ENCODE measurements at regions not wholly inside any gene's neighbourhood (a gene's known extent, or its start where the extent isn't known, plus 50 kb on each side); places are given as distances from the start of the nearest gene placed in this dataset.

DNA sequence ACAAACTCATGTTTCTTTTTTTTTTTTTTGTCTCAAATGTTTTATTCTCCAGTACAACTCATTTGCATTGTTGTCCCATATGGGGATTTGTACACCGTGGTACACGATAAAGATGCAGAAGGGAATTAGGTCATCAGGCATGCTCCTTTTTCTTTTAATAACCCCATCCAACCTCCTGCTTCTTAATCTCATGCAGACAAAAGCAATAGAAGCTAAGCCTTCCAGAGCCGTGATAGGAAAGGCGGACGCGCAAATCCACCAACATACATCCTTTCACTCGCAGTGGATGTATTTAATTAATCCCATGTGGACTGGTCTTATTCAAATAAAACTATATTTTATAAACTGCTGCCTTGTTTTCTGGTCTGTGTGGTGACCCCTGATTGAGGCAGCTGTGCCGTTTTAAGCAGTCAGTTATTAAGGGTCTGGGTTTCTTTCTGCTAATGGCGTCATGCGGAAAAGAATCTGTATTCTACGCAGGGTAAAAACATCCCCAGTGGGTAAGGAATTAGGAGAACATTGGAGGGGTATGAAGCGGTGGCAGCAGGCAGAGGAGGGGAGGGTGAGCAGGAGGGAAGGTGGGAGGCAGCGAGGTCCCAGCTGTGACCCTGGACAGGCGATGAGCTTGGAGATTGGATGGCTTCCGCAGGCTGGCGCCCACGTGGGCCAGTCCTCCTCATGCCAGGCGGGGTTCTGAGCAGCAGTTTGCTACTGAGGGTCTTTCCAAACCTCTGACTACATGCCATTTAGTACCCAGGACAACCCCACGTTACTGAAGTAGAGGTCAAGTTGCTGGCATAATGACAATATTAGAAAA, 172.8 kb downstream of the LINC00237 start:
- no peak for DNase-seq (ENCODE audit: low spot score)

DNA sequence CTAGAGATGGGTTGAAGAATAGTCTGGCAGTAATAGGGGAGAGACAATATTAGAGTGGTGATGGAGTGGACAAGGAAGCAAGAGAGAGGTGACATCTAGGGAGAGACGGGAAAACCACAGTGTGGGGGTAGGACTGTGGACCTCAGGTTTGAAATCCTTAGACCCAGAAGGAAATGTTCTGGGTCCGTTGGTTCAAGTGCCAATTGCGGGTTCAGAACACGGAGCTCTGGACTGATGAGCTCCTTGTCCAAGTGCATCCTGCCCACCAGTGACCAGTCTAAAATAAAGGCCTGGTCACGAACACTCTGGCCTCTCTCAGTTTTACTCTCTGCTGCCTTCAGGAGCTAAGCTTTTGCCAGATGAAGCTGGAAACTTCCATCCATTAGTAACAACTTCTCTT, 174.0 kb downstream of the LINC00237 start:
- DNase-seq (ENCODE audit: low spot score), result no peak

DNA sequence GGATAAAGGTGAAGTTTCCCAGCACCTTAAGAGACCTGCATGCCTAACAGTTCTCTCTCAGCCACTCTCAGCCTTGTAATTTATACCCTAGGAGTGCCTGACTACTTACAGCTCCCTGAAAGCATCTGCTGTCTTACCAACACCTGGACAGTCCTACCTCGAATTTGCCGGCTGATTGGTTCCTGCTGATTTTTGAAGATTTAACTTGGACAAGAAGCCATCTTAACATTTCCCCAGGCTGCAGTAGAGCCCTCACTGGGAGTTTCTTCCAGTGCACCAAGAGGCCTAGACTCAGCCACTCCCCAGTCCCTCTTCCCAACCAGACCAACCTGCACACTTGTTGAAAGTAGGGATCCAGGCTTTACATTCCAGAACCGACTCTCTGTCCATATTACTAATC, 174.5 kb downstream of the LINC00237 start:
- DNase-seq (ENCODE audit: low spot score), result no peak

DNA sequence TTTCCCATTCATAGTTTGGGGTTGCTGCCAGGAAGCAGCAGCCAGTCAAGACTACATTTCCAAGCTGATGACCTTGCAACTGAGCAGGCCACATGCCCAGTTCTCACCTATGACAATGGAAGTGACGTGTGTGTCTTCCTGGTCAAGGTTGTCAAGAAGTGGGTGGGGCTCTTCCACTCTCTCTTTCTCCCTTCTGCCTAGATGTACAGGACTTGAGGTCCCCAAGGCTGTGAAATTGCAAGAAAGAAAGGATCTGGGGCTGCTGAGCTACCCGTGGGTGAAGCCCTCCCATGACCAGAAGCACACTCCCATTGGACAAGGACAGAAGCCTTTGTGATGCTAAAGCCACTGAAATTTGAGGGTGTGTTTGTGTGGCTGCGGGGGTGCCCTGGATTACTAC, 175.1 kb downstream of the LINC00237 start:
- no peak for DNase-seq (ENCODE audit: low spot score)

DNA sequence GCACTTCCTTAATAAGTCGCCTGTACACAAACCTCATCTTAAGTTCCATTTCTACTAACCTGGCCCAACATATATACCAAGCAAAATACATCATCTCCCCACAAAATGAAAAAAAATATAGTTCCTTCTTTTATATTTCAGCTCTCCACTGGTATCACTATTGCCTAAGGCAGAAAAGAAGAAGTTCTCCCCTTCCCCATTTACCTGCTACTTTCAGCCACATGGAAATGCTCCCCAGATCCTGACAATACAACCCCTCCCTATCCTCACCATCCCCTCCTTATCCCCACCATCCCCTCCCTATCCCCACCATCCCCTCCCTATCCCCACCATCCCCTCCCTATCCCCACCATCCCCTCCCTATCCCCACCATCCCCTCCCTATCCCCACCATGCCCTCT, 175.7 kb downstream of the LINC00237 start:
- no peak for DNase-seq (ENCODE audit: low spot score)

DNA sequence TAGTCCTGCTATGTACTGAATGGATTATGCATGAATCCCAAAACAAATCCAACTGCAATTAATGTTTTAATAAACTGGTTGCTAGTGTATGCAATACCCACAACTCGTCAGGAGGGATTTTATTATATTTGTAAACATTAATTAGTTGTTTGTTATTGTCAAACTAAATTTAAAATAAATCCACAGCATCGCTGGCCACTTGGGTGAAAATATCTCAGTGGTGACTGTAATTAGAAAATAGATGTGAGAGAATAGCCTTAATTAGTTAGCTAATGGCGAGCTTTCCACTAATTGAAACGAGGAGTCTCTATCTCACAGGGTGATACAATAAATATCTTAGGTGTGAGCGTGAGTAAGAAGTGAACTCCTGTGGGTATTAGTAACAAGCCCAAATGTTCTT, 176.8 kb downstream of the LINC00237 start:
- DNase-seq (ENCODE audit: low spot score), result no peak

DNA sequence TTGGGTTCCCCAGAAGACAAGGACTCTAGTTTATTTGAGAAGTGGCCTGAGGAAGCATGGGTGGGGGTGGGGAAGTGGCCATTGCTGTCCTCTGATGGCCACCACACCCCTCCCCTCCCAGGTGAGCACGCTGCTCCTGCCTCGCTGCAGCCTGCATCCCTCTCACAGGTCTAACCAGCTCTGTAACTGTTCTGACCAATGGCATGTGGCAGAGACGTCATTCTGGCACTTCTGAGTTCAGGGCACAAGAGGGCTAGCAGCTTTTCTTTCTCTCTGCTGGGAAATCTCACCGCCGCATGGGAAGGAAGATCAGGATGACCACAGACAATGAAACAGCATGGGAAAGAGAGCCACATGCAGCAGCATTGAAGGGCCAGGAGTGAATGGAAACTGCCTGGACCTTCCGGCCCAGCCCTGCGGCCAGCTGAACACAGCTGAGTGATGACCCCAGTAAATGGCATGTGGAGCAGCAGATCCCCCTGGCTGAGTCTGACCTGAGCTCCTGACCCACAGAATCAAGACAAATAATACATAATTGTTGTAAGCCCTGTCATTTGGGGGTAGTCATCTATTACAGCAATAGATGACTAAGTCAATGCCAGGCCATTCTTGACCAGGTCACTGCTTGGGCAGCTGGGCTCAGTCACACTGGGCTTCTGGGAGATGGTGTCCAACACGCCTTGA, 179.8 kb downstream of the LINC00237 start:
- DNase-seq (ENCODE audit: low spot score), result no peak

DNA sequence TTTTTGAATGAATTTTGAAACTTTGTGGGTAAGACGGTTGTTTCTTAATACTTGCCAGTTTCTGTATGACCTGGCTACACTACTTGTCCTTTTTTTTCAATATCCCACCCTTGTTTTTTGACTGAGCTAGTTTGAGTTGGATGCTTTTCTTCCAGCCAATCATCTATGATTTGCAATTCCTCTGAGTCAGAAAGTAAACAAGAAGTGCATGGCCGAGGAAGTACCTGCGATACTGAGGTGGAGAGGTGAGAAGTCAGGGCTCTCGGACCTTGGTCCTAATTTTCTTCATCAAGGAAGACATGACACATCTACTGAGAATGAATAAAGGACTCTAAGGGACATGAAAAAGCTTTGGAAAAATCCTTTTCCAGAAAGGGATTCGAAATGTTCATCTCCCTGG, 185.7 kb downstream of the LINC00237 start:
- DNase-seq (ENCODE audit: low spot score), result no peak

DNA sequence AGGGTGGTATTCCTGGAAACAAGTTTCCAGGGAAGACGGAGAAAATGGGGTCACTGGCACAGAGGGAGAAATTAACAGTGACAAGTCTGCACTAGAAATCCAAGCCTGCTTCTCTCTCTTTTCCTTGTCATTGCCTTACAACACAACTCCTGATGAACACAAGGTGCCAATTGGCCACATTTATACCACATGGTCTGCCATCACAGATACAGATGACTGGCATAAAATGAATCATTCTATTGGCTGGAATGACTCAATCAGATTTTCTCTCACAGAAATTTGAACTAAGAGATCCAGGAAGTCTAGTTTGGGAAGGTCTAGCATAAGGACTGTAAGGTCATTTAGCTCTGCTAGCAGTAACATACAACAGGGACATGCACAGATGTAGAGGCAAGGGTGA, 190.3 kb downstream of the LINC00237 start:
- DNase-seq (ENCODE audit: low spot score), result no peak

DNA sequence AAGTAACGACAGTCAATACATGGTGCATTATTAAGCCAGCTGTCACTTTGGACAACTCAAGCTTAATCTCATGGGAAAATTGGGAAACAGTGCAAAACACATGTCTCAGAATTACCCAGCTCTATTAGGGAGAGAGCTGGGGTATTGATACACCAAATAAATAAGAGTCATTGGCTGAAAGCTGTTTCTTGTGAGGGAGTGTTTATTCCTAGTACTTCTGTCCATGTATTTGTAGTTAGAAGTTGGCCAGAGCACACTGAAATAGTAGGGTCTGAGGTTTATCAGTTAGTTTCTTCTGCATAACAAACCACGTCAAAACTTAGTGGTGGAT, 192.0 kb upstream of the RALGAPA2 start:
- no peak for DNase-seq (ENCODE audit: low spot score)

DNA sequence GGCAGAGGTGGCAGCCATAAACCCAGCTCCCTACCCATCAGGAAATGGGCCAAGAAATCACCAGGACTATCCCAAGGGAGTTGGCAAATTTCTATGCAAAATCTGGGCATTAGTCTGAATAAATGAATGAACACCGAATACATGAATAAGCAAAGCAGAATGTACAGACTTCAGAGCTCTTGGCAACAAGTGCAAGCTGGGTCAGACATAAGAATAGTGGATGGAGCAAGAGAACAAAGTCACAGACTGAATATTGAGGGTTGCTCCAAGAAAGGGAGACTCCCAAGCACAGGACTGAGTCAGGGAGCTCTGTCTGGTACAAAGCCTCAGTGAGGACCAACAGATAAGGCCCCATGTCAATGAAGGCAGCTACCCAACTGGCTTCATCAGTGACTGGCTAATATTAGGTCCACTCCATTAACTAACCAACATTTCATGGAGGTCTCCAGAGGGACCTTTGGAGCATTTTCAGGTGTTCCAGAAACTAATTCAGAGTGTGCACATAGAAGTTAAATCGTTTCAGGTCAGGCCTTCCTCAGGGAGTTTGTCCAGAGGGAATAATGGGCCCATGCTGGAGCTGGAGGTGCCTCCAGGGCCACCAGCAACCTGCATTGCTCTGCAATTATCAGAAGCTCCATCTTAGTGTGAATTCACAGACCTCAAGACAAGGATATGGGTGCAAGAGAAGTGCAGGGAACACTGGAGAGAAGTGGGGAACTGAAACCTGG, 191.5 kb upstream of the RALGAPA2 start:
- no peak for DNase-seq (ENCODE audit: low spot score)

DNA sequence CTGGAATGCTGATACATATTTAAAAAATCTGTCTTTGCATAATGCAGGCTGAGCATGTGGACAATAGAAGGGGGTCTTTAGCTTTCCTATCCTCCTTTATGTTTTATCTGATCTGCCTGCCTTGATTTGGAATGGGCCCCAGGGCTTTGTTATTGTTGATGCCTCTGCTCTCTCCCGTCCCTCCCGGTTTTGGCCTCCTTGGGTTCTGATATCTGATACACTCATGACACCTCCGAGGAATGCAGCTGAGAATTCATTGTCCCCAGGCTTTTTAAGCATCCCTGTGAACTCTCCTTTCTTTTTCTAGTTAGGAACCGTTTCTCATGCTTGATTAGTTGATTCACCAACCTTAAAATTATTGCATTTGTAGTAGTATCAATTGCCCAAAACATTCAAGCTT, 185.5 kb upstream of the RALGAPA2 start:
- DNase-seq (ENCODE audit: low spot score), result no peak

DNA sequence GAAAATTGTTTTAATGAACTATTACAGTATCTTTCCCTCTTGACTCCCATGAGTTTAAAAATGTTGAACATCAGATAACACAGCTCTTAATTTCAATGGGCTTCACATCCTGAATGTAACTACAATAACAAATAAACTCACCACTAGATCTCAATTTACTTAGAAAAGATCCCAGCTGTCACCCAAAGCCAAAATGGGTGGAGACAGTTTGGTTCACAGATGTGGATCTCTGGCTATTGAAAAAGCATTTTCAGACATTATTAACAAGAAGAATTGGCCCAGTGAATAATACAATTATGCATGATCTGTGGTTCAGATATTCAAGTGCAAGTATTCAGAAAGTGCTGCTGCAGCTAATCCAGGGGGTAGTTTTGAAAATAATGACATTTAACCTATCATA, 184.7 kb upstream of the RALGAPA2 start:
- DNase-seq (ENCODE audit: low spot score), result no peak

DNA sequence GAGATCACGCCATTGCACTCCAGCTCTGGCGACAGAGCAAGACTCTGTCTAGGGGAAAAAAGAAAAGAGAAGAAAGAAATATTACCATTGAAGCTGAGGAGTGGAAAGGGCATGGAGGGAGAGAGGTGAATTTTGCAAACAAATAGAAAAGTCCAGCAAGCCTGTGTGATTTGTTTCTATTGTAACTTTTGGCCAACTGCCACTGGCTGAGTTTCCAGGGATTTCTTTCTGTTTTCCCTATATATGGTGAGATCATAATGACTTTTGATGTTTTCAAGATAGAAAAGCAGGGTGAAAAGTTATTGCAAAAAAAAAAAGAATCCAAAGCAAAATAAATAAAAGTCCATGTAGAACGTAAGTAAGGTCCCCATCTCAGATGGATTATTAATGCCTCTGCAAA, 184.2 kb upstream of the RALGAPA2 start:
- DNase-seq (ENCODE audit: low spot score), result no peak

DNA sequence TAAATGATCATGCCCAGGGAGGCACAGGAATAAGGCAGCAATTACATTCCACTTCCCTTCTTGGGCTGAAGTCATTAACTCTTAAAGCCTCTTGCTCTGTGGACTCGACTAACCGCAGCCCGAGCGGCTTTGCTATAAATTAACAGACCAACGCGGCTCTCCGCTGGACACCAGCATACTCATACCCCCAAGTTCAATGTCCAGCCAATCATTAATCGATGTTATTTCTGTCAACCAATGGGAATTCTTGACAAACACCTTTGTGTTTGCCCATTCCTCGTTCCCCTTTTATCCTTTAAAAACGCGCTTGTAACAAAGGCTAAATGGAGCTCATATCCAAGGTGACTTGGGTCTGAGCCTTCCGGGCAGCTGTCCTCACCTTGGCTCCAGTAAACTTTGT, 183.1 kb upstream of the RALGAPA2 start:
- DNase-seq (ENCODE audit: low spot score), result no peak

DNA sequence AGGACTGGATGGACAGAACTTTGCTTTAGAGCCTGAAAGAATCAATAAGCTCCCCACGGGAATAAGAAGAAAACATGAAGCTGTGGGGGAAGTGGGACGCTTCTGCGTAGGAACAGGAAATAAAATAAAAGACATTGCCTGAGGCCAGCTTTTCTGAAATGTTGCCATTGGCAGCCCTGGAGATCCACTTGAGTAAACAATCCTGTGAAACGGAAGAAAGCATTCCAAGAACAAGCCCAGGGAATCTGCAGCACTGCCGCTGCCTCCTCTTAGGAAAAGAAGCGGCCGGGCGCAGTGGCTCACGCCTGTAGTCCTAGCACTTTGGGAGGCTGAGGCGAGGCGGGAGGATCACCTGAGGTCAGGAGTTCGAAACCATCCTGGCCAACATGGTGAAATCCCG, 182.3 kb upstream of the RALGAPA2 start:
- DNase-seq (ENCODE audit: low spot score), result no peak

DNA sequence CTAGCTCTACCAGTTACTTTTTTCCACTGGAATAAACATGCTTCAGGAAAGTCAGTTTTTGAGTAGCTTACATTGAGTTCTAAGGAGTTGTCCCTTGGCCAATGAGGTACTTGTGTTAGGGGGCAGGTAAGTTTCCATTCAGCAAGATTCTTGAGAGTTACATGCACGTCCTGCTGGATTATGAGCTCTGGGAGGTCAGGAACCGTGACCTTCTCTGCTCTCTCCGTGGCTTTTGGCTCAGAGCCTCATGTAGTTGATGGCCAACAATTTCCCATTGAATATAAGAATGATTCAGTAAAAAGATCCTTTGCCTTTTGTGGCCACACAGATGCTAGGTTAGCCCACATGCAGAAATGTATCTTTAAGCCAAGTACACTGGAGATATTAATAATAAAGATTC, 181.8 kb upstream of the RALGAPA2 start:
- no peak for DNase-seq (ENCODE audit: low spot score)

DNA sequence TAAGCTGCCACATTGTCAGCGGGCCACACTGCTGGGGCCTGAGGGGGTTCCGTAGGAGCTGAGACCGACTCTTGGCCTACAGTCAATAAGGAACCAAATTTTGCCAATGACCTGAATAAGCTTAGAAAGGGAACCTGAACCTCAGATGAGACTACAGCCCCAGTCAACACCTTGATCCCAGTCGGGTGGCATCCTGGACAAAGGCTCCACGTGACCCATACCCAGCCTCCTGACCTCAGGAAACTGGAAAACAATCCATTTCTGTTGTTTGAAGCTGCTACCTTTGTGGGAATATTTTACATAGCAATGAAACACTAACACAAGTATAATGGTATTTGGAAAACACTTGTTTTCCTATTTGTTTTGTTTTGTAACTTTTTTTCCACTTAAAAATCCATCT, 179.9 kb upstream of the RALGAPA2 start:
- DNase-seq (ENCODE audit: low spot score), result no peak

DNA sequence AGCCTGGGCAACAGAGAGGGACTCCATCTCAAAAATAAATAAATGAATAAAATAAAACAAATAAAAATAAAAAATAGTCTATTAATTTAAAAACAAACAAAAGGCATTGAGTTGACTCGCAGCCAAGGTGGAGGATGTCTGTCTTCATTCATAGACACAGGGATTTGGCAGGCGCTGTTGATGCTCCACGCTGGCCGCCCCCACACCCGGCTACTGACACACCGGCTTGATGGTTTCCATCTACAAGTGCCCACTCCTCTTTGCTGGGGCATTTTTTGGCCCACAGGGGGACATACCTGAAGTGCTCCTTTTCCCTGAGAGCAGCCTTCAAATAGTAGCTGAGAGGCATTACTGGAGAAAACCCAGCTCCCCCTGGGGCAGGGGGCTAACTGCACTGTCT, 178.3 kb upstream of the RALGAPA2 start:
- DNase-seq (ENCODE audit: low spot score), result no peak

DNA sequence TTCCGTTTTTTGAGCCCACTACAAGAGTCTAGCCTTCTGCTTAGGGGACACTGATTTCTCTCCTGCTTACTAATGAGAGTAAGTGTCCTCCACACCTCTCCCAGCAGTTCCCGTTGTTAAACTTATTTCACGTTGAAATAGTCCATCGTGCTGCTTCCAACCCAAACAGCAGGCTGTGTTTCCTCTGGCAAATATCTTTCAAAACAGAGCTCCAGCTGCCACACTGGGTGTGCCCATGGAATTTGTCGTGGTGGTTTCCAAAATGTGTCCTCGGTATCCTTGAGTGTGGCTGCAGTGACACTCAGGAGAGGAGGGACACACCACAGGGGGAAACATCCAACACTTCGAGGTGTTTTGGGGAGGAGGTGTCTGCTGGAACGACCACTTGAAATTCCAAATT, 176.5 kb upstream of the RALGAPA2 start:
- no peak for DNase-seq (ENCODE audit: low spot score)

DNA sequence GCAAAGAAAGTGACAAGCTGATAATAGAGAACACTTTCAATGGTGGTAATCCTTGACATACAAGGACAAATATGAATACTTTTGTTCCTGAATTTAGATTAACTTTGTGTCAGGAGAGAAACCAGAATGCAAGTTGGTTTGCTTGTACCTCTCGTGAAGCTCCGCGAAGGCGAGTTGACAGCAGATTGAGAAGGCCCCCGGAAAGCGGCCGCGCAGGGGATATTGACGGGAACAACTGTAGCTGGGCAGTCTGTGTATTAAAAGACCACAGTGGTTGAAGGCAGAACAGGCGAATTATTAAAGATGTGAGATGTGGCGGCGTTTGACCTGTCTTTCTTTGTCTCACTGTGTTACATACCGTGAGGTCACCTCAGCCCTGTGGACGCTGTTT, 175.8 kb upstream of the RALGAPA2 start:
- DNase-seq (ENCODE audit: low spot score), result no peak

DNA sequence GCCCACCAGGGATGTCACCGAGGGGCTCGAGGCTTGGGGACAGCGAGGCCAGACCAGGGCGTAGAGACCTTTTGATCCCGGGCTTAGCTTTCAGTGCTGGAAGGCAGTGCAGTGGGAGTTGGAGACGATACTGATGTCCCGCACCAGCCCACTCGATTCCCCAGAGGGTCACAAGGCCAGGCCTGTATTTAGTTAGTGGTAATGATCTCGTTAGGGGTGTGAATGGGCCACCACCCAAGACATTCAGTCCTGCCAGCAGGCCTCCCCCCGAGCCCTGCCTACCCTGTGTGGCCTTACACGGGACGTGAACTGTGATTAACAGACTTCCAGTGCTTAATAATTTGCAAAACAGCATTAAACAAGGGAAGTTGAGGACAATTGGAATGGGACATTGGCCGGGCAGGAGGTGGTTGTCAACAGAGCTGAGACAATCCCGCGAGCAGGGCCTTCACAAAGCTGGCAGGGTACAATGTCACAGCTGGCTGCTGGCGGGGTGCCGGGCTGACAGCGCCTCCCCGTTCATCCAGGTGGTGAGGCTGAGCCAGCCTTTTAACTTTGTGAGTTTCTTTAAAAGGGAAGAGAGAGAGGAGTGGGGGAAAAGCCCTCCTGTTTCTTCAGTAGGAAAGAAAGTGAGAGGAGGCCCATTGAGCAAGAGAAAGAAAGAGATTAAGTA, 175.3 kb upstream of the RALGAPA2 start:
- DNase-seq (ENCODE audit: low spot score), result no peak

DNA sequence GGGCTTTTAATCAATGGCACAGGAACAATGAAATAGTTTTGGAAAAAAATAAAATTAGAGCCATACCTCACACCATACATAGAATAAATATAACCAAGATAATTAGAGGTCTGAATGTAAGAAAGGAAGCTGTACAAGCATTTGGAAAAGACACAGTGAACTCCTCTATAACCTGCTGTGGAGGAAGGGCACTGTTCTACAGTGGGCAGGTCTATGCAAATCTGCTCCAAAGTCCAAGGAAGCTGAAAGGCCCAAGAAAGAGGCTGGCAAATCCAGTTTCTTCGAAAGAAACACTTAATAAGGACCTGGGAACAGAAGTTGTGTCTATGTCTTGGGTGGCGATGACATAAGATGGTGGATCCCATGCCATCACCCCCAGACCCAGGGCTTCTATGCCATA, 169.4 kb upstream of the RALGAPA2 start:
- no peak for DNase-seq (ENCODE audit: low spot score)
